Astrocyte (in vitro differentiated cells and primary cell): ENCODE measurements at regions not wholly inside any gene's neighbourhood (a gene's known extent, or its start where the extent isn't known, plus 50 kb on each side); places are given as distances from the start of the nearest gene placed in this dataset.

Experiments used
- EZH2 ChIP-seq: IDR thresholded peaks from 2 replicates; pipeline ENCODE4 v1.6.1; 2012; ENCODE audit warnings: mild to moderate bottlenecking, low read length, inconsistent platforms; ENCODE audit not compliant: insufficient read depth
- TF ChIP-seq, protein P1 (sequence below): IDR thresholded peaks from 2 replicates; pipeline ENCODE4 v1.5.1; 2011; ENCODE audit warnings: low read depth, mild to moderate bottlenecking, inconsistent platforms, low read length, moderate library complexity; ENCODE audit not compliant: insufficient read depth

- TF ChIP-seq, protein P1, sequence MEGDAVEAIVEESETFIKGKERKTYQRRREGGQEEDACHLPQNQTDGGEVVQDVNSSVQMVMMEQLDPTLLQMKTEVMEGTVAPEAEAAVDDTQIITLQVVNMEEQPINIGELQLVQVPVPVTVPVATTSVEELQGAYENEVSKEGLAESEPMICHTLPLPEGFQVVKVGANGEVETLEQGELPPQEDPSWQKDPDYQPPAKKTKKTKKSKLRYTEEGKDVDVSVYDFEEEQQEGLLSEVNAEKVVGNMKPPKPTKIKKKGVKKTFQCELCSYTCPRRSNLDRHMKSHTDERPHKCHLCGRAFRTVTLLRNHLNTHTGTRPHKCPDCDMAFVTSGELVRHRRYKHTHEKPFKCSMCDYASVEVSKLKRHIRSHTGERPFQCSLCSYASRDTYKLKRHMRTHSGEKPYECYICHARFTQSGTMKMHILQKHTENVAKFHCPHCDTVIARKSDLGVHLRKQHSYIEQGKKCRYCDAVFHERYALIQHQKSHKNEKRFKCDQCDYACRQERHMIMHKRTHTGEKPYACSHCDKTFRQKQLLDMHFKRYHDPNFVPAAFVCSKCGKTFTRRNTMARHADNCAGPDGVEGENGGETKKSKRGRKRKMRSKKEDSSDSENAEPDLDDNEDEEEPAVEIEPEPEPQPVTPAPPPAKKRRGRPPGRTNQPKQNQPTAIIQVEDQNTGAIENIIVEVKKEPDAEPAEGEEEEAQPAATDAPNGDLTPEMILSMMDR = no peak
- TF ChIP-seq EZH2 = no peak
Observed at GRCh38 chr5:110288766-110289511, 437.5 kb downstream of the TMEM232 start.
